K562 (cell line): ENCODE measurements at regions not wholly inside any gene's neighbourhood (a gene's known extent, or its start where the extent isn't known, plus 50 kb on each side); places are given as distances from the start of the nearest gene placed in this dataset.

Source experiments
- ATAC-seq: fragments of 200-7000 bp; cut with Tn5 transposase; 3 replicates; pipeline ENCODE4 v1.9.1; 2020; ENCODE audit warnings: moderate library complexity
- BruUV-seq: library from RNA; stranded (reverse); fragments of 400-500 nt; replicated peaks from 2 replicates; lab custom pipeline; 2021; lab: Mats Ljungman, UMichigan
- CTCF ChIA-PET: fragments of 300-600 bp; formaldehyde crosslinking; extraction: SDS; loops from one replicate; lab custom pipeline; 2021; ENCODE audit warnings: low intra/inter-chr PET ratio; lab: Yijun Ruan, JAX
- POLR2A ChIA-PET: fragments of 300-600, 350-650 bp; sonication (Branson Sonifier 250); formaldehyde crosslinking; extraction: SDS; loops from one replicate; lab custom pipeline; 2021; ENCODE audit warnings: antibody characterized with exemption, inconsistent platforms; lab: Yijun Ruan, JAX
- DNase-seq, 4 experiments: peaks; one replicate each; pipeline versions ENCODE4 v3.0.0 to v3.0.0-alpha.2; 2011 to 2018; ENCODE audit warnings: low spot score in 3 of 4, mixed read lengths in 3 of 4; ENCODE audit errors: extremely low read depth in 1 of 4
- FAIRE-seq: peaks from 2 replicates; lab custom pipeline; 2011; peaks lifted over from hg19 to GRCh38; lab: Jason Lieb, UNC
- H2AFZ ChIP-seq: 2 replicates; pipeline ENCODE4 v1.6.0; 2011; ENCODE audit warnings: low read depth, low read length, control low read depth, inconsistent platforms
- H3K27ac ChIP-seq: fragments of 200-600 bp; 3 replicates; pipeline ENCODE4 v1.8.0; 2011; ENCODE audit warnings: low read depth, mild to moderate bottlenecking, control low read depth, inconsistent platforms, low read length, moderate library complexity, mixed read lengths; ENCODE audit errors: extremely low read depth
- H3K27me3 ChIP-seq, 2 experiments: fragments of 300-600 bp in 1 of 2; 2 replicates in 1 of 2; 3 replicates in 1 of 2; pipeline versions ENCODE4 v1.6.0 to v1.8.0; 2011; ENCODE audit warnings: inconsistent platforms in 2 of 2, low read length in 2 of 2, mild to moderate bottlenecking in 1 of 2, mixed read lengths in 1 of 2, moderate library complexity in 1 of 2; ENCODE audit not compliant: control insufficient read depth in 2 of 2, insufficient read depth in 2 of 2
- H3K36me3 ChIP-seq: fragments of 300-600 bp; 3 replicates; pipeline ENCODE4 v1.8.0; 2011; ENCODE audit warnings: mild to moderate bottlenecking, low read length, inconsistent platforms; ENCODE audit not compliant: control insufficient read depth, insufficient read depth
- H3K4me1 ChIP-seq, 2 experiments: fragments of 200-600 bp in 1 of 2; replicated peaks in 1 of 2; 2 replicates in 1 of 2; 3 replicates in 1 of 2; pipeline versions ENCODE4 v1.5.1 to v1.8.0; 2011; ENCODE audit warnings: inconsistent platforms in 2 of 2, low read length in 2 of 2, mild to moderate bottlenecking in 1 of 2, mixed read lengths in 1 of 2, moderate library complexity in 1 of 2; ENCODE audit not compliant: control insufficient read depth in 2 of 2, insufficient read depth in 2 of 2
- H3K4me2 ChIP-seq: 2 replicates; pipeline ENCODE4 v1.6.1; 2011; ENCODE audit warnings: low read length, control low read depth, inconsistent platforms, mixed read lengths; ENCODE audit not compliant: insufficient read depth
- H3K4me3 ChIP-seq: fragments of 200-600 bp; sonication (generic), shearing (Covaris generic); 2 replicates; pipeline ENCODE4 v1.5.1; 2016; ENCODE audit warnings: control low read depth, inconsistent platforms
- H3K79me2 ChIP-seq: fragments of 200-600 bp; 3 replicates; pipeline ENCODE4 v1.8.0; 2011; ENCODE audit warnings: low read length, inconsistent platforms; ENCODE audit not compliant: control insufficient read depth, insufficient read depth
- H3K9ac ChIP-seq, 2 experiments: 2 replicates each; pipeline versions ENCODE4 v1.6.0 to v1.6.1; 2011; ENCODE audit warnings: low read depth in 2 of 2, low read length in 2 of 2, control low read depth in 1 of 2, inconsistent platforms in 1 of 2, mild to moderate bottlenecking in 1 of 2, mixed read lengths in 1 of 2; ENCODE audit not compliant: insufficient read depth in 1 of 2
- H3K9me1 ChIP-seq: one replicate; pipeline ENCODE4 v1.6.0; 2011; ENCODE audit warnings: inconsistent platforms, mild to moderate bottlenecking, low read length, moderate library complexity; ENCODE audit not compliant: control insufficient read depth, insufficient read depth
- H3K9me3 ChIP-seq: replicated peaks from 2 replicates; pipeline ENCODE4 v1.5.1; 2011; ENCODE audit warnings: low read depth, low read length, inconsistent platforms; ENCODE audit not compliant: control insufficient read depth, insufficient read depth
- H4K20me1 ChIP-seq: replicated peaks from 2 replicates; pipeline ENCODE4 v1.6.1; 2011; ENCODE audit warnings: low read length, inconsistent platforms, mixed read lengths; ENCODE audit not compliant: control insufficient read depth, insufficient read depth
- CEBPB ChIP-seq: fragments of 450-650 bp; IDR thresholded peaks from 2 replicates; pipeline ENCODE4 v1.6.1; 2016; ENCODE audit warnings: missing genetic modification characterization, missing compliant biosample characterization
- COPS2 ChIP-seq: fragments of 450-650 bp; conservative IDR thresholded peaks from 2 replicates; pipeline ENCODE4 v1.6.1; 2016; ENCODE audit warnings: mild to moderate bottlenecking, moderate library complexity
- FOXJ2 ChIP-seq: fragments of 200-800 bp; sonication (Bioruptor generic); IDR thresholded peaks from 2 replicates; pipeline ENCODE4 v1.6.1; 2016; ENCODE audit warnings: missing genetic modification characterization, missing compliant biosample characterization
- FOXP4 ChIP-seq: sonication (generic); formaldehyde crosslinking; IDR thresholded peaks from 2 replicates; pipeline ENCODE4 v1.8.0; 2022; ENCODE audit warnings: mild to moderate bottlenecking, missing genetic modification reagents, borderline replicate concordance
- GTF2F1 ChIP-seq: IDR thresholded peaks from 2 replicates; pipeline ENCODE4 v1.6.1; 2011; ENCODE audit warnings: low read depth, low read length, improper control_type of control experiment
- ILK ChIP-seq: fragments of 450-650 bp; IDR thresholded peaks from 2 replicates; pipeline ENCODE4 v1.6.1; 2016; ENCODE audit warnings: missing genetic modification characterization, low read depth, mild to moderate bottlenecking, missing compliant biosample characterization, moderate library complexity, borderline replicate concordance
- MAZ ChIP-seq, 2 experiments: fragments of 450-650 bp in 1 of 2; sonication (generic) in 1 of 2; formaldehyde crosslinking; IDR thresholded peaks in 1 of 2; conservative IDR thresholded peaks in 1 of 2; 2 replicates each; pipeline versions ENCODE4 v1.4.0 to v1.5.0; 2020; ENCODE audit warnings: mild to moderate bottlenecking in 1 of 2, missing genetic modification reagents in 1 of 2
- NFE2 ChIP-seq: IDR thresholded peaks from 2 replicates; pipeline ENCODE4 v1.6.1; 2014; ENCODE audit warnings: antibody characterized with exemption, low read depth
- PHF8 ChIP-seq: fragments of 200-600 bp; sonication (generic); IDR thresholded peaks from 2 replicates; pipeline ENCODE4 v1.6.1; 2012; ENCODE audit warnings: mixed run types, mild to moderate bottlenecking, inconsistent platforms, low read length, moderate library complexity, borderline replicate concordance
- SMARCA5 ChIP-seq: fragments of 450-650 bp; IDR thresholded peaks from 2 replicates; pipeline ENCODE4 v1.6.1; 2016
- SMARCC2 ChIP-seq: fragments of 450-650 bp; IDR thresholded peaks from 2 replicates; pipeline ENCODE4 v1.6.1; 2017; ENCODE audit warnings: antibody characterized with exemption, moderate library complexity, mild to moderate bottlenecking, low read depth
- STAT5A ChIP-seq: IDR thresholded peaks from 2 replicates; pipeline ENCODE4 v1.6.1; 2012; ENCODE audit warnings: low read length, inconsistent platforms, borderline replicate concordance
- ZNF232 ChIP-seq: sonication (generic); formaldehyde crosslinking; IDR thresholded peaks from 2 replicates; pipeline ENCODE4 v1.8.0; 2022; ENCODE audit warnings: mild to moderate bottlenecking, missing genetic modification reagents
- ZNF639 ChIP-seq, 2 experiments: fragments of 200-800 bp in 1 of 2; sonication (Bioruptor generic) in 1 of 2; sonication (generic) in 1 of 2; formaldehyde crosslinking in 1 of 2; IDR thresholded peaks in 1 of 2; conservative IDR thresholded peaks in 1 of 2; 2 replicates each; pipeline versions ENCODE4 v1.5.0 to v1.6.1; 2016 to 2020; ENCODE audit warnings: missing compliant biosample characterization in 1 of 2, missing genetic modification characterization in 1 of 2, missing genetic modification reagents in 1 of 2
- ZNF76 ChIP-seq: fragments of 250-450 bp; sonication (Bioruptor Pico); IDR thresholded peaks from 2 replicates; pipeline ENCODE4 v1.4.0; 2020; ENCODE audit warnings: mild to moderate bottlenecking, moderate library complexity, borderline replicate concordance
- WGBS: fragments of 100-300 bp; shearing (Covaris generic); methylation state at CpG from one replicate; pipeline ENCODE4 v1.1.6; 2016; ENCODE audit warnings: low coverage, mixed read lengths; ENCODE audit not compliant: insufficient coverage; ENCODE audit errors: missing lambda C conversion rate; 5-methylcytosine and 5-hydroxymethylcytosine counted together
- in situ Hi-C: fragments of 300-500 bp; cut with MboI; formaldehyde crosslinking; loops from 4 replicates; pipeline ENCODE4 v1.15.0; 2018; ENCODE audit warnings: inconsistent platforms, mixed read lengths
- intact Hi-C: fragments of 100-400 bp; cut with micrococcal nuclease; formaldehyde crosslinking; loops from 2 replicates; pipeline ENCODE4 v1.14.2; 2022

- in situ Hi-C loops = no loop called here
- no TSS peak for BruUV-seq
- Histone ChIP-seq H3K4me2 (no peak overlapping the region), H3K4me3 (no peak overlapping the region), H4K20me1 (no peaks in the 10 kb centered on the region), H3K9me1 (no peaks in the 10 kb centered on the region), H3K79me2 (no peaks in the 10 kb centered on the region), H3K27ac (no peak overlapping the region), H3K9ac (no peak overlapping the region), H3K36me3 (no peaks in the 10 kb centered on the region), H2AFZ (no peak overlapping the region), H3K27me3 (no peaks in the 10 kb centered on the region), H3K4me1 (no peaks in the 10 kb centered on the region), H3K9me3 (no peaks in the 10 kb centered on the region)
- 0% methylated on average over 3 of the region's 3 CpGs for WGBS
- no peak for TF ChIP-seq COPS2
- TF ChIP-seq ZNF639 (CRISPR knock-in tag; conservative IDR thresholded peaks at IDR 0.05 in 1 of 2, IDR thresholded peaks at IDR 0.05 in 1 of 2) = no peak
- no peak for TF ChIP-seq NFE2
- no peak for TF ChIP-seq SMARCA5
- no peak for TF ChIP-seq CEBPB (tag)
- no peak for TF ChIP-seq FOXP4 (CRISPR knock-in tag)
- TF ChIP-seq PHF8 = no peak
- no peak for TF ChIP-seq ILK (tag)
- no peak for TF ChIP-seq ZNF232 (CRISPR knock-in tag)
- TF ChIP-seq ZNF76 (CRISPR knock-in tag) = no peak
- no peak for TF ChIP-seq GTF2F1
- no peak for TF ChIP-seq STAT5A
- TF ChIP-seq MAZ (CRISPR knock-in tag; conservative IDR thresholded peaks at IDR 0.05 in 1 of 2, IDR thresholded peaks at IDR 0.05 in 1 of 2) = no peak
- TF ChIP-seq SMARCC2 = no peak
- TF ChIP-seq FOXJ2 (tag) = no peak
- ATAC-seq = no peak
- POLR2A ChIA-PET = no interaction called here
- intact Hi-C loops = no loop called here
- no peak for DNase-seq
- CTCF ChIA-PET = no interaction called here
- no peak for FAIRE-seq
Observed at GRCh38 chr13:81987677-81988357, 1646.9 kb upstream of the SPRY2 start.
